Keratinocyte (primary cell): ENCODE measurements at regions not wholly inside any gene's neighbourhood (a gene's known extent, or its start where the extent isn't known, plus 50 kb on each side); places are given as distances from the start of the nearest gene placed in this dataset.

Experiments used
- DNase-seq: peaks from one replicate; pipeline ENCODE4 v3.0.0-alpha.2; 2011; ENCODE audit warnings: low read depth, missing footprints, low spot score
- FAIRE-seq: peaks from 2 replicates; lab custom pipeline; 2011; peaks lifted over from hg19 to GRCh38; lab: Jason Lieb, UNC
- H2AFZ ChIP-seq: 2 replicates; pipeline ENCODE4 v1.6.0; 2012; ENCODE audit warnings: low read length, control low read depth, inconsistent platforms; ENCODE audit not compliant: control insufficient read depth
- H3K27ac ChIP-seq: 2 replicates; pipeline ENCODE4 v1.5.1; 2011; ENCODE audit warnings: low read length; ENCODE audit not compliant: control insufficient read depth, insufficient read depth
- H3K27me3 ChIP-seq: 3 replicates; pipeline ENCODE4 v1.6.0; 2011; ENCODE audit warnings: low read length; ENCODE audit not compliant: control insufficient read depth, insufficient read depth; ENCODE audit errors: extremely low read depth
- H3K36me3 ChIP-seq, 2 experiments: 2 replicates in 1 of 2; 3 replicates in 1 of 2; pipeline ENCODE4 v1.5.1; 2011; ENCODE audit warnings: low read length in 2 of 2, mild to moderate bottlenecking in 1 of 2; ENCODE audit not compliant: control insufficient read depth in 2 of 2, insufficient read depth in 2 of 2; ENCODE audit errors: extremely low read depth in 1 of 2
- H3K4me1 ChIP-seq: 3 replicates; pipeline ENCODE4 v1.5.1; 2011; ENCODE audit warnings: low read length; ENCODE audit not compliant: control insufficient read depth, insufficient read depth; ENCODE audit errors: extremely low read depth
- H3K4me2 ChIP-seq: 3 replicates; pipeline ENCODE4 v1.6.0; 2011; ENCODE audit warnings: low read depth, low read length; ENCODE audit not compliant: control insufficient read depth, insufficient read depth; ENCODE audit errors: extremely low read depth
- H3K4me3 ChIP-seq, 3 experiments: fragments of 200-600 bp in 1 of 3; sonication (generic) in 1 of 3; 2 replicates in 2 of 3; 3 replicates in 1 of 3; pipeline ENCODE4 v1.5.1; 2011 to 2016; ENCODE audit warnings: low read length in 3 of 3, mild to moderate bottlenecking in 3 of 3, control low read depth in 2 of 3, inconsistent platforms in 1 of 3, low read depth in 1 of 3, mixed read lengths in 1 of 3, mixed run types in 1 of 3, moderate library complexity in 1 of 3; ENCODE audit not compliant: control insufficient read depth in 2 of 3, insufficient read depth in 2 of 3; ENCODE audit errors: extremely low read depth in 1 of 3
- H3K79me2 ChIP-seq: 2 replicates; pipeline ENCODE4 v1.6.0; 2012; ENCODE audit warnings: low read length; ENCODE audit not compliant: control insufficient read depth, insufficient read depth
- H3K9ac ChIP-seq: 3 replicates; pipeline ENCODE4 v1.6.0; 2011; ENCODE audit warnings: low read length; ENCODE audit not compliant: control insufficient read depth, insufficient read depth; ENCODE audit errors: extremely low read depth
- H3K9me1 ChIP-seq: 3 replicates; pipeline ENCODE4 v1.6.0; 2011; ENCODE audit warnings: low read length; ENCODE audit not compliant: control insufficient read depth, insufficient read depth; ENCODE audit errors: extremely low read depth
- H3K9me3 ChIP-seq: 2 replicates; pipeline ENCODE4 v1.5.1; 2012; ENCODE audit warnings: low read depth, low read length; ENCODE audit not compliant: control insufficient read depth
- H4K20me1 ChIP-seq: 3 replicates; pipeline ENCODE4 v1.6.0; 2011; ENCODE audit warnings: low read length; ENCODE audit not compliant: control insufficient read depth, insufficient read depth; ENCODE audit errors: extremely low read depth
- EZH2 ChIP-seq: IDR thresholded peaks from one replicate; pipeline ENCODE4 v1.6.1; 2012; ENCODE audit warnings: inconsistent platforms, mild to moderate bottlenecking, low read length, moderate library complexity
- dilution Hi-C: fragments of 300-500 bp; cut with MboI; formaldehyde crosslinking; loops from one replicate; pipeline ENCODE4 v1.7.0; 2020; ENCODE audit warnings: low sequenced_read_pairs; ENCODE audit not compliant: extremely low pct_ligation_motif_present
- TF ChIP-seq, protein P1 (sequence below), 3 experiments: IDR thresholded peaks in 1 of 3; conservative IDR thresholded peaks in 1 of 3; optimal IDR thresholded peaks in 1 of 3; 2 replicates in 2 of 3; 3 replicates in 1 of 3; pipeline versions ENCODE3 to v1.5.1; 2011; ENCODE audit warnings: low read length in 3 of 3, mild to moderate bottlenecking in 3 of 3, moderate library complexity in 2 of 3, control low read depth in 1 of 3, inconsistent platforms in 1 of 3; ENCODE audit not compliant: insufficient read depth in 2 of 3; ENCODE audit errors: extremely low read depth in 1 of 3

DNA sequence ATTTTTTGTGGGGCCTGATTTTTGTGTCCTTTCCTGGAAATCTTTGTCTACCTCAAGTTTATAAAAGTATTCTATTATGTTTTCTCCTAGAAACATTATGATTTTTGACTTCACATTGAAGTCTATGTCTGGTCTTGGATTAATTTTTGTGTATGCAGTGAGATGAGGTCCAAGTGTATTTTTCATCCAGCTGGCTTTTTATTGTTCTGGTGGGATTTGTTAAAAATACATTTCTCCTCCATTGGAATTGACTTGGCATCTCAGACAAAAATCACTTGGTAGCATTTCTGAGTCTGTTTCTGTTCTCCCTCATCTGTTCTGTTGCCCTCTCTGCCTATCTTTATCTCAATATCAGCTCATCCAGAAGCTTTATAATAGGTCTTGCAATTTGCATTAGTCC is 109.0 kb downstream of the IRX1 start:
- Histone ChIP-seq H3K9me1 (no peaks in the 10 kb centered on the region), H4K20me1 (no peaks in the 10 kb centered on the region), H3K4me1 (no peaks in the 10 kb centered on the region), H3K27ac (no peak overlapping the region), H3K4me2 (no peak overlapping the region), H3K9ac (no peak overlapping the region), H3K27me3 (no peaks in the 10 kb centered on the region), H3K4me3 (no peak overlapping the region), H3K36me3 (no peaks in the 10 kb centered on the region), H3K79me2 (no peaks in the 10 kb centered on the region), H3K9me3 (peaks cover 2% of the 10 kb centered on the region), H2AFZ (no peak overlapping the region)
- DNase-seq (no peak), FAIRE-seq (no peak)
- dilution Hi-C loops = no loop called here
- TF ChIP-seq, protein P1, sequence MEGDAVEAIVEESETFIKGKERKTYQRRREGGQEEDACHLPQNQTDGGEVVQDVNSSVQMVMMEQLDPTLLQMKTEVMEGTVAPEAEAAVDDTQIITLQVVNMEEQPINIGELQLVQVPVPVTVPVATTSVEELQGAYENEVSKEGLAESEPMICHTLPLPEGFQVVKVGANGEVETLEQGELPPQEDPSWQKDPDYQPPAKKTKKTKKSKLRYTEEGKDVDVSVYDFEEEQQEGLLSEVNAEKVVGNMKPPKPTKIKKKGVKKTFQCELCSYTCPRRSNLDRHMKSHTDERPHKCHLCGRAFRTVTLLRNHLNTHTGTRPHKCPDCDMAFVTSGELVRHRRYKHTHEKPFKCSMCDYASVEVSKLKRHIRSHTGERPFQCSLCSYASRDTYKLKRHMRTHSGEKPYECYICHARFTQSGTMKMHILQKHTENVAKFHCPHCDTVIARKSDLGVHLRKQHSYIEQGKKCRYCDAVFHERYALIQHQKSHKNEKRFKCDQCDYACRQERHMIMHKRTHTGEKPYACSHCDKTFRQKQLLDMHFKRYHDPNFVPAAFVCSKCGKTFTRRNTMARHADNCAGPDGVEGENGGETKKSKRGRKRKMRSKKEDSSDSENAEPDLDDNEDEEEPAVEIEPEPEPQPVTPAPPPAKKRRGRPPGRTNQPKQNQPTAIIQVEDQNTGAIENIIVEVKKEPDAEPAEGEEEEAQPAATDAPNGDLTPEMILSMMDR (optimal IDR thresholded peaks at IDR 0.05 in 1 of 3, IDR thresholded peaks at IDR 0.05 in 1 of 3, conservative IDR thresholded peaks at IDR 0.05 in 1 of 3; ENCODE audit: extremely low read depth in 1 of 3, insufficient read depth in 2 of 3, low read length in 3 of 3) = no peak
- TF ChIP-seq EZH2 = no peak

DNA sequence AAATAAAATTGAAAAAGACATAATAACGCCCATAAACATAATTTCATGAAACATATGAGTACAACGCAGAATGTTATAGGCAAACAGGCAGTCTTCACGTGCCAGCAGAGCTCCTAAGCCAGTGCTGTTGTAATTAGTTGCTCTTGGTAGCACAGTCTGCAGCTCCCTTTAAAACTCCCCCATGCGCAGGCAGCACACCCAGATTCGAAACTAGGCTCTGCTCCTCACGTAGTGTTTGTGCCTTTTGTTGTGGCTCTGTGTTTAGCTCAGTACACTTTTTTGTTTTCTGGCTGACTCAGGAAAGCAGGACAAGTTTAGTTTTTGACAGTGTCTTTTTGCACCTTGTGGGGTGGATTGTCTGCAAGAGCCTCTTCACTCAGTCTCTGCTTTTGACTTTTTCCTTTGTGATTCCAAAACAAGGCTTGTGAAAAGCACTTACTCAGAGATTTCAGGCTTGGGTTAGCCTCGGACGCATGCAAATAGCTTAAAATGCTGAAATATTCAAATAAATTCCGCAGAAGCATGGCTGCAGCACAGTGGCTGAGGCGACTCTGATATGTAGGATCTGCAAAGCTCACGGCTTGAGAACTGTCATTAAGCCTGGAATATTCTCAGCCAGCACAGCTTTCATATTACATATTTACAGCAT is 113.6 kb downstream of the IRX1 start:
- H3K4me1 ChIP-seq = no peaks in the 10 kb centered on the region
- no peak overlapping the region for H2AFZ ChIP-seq
- no peaks in the 10 kb centered on the region for H3K27me3 ChIP-seq
- no peak for DNase-seq
- no peak overlapping the region for H3K9ac ChIP-seq
- TF ChIP-seq, protein P1 (optimal IDR thresholded peaks at IDR 0.05 in 1 of 3, IDR thresholded peaks at IDR 0.05 in 1 of 3, conservative IDR thresholded peaks at IDR 0.05 in 1 of 3; ENCODE audit: extremely low read depth in 1 of 3, insufficient read depth in 2 of 3, low read length in 3 of 3) = no peak
- no peak for TF ChIP-seq EZH2
- H3K36me3 ChIP-seq = no peaks in the 10 kb centered on the region
- H3K4me3 ChIP-seq = no peak overlapping the region
- no peak overlapping the region for H3K4me2 ChIP-seq
- no peaks in the 10 kb centered on the region for H4K20me1 ChIP-seq
- dilution Hi-C loops = no loop called here
- FAIRE-seq = no peak
- no peaks in the 10 kb centered on the region for H3K9me1 ChIP-seq
- no peak overlapping the region for H3K27ac ChIP-seq
- H3K79me2 ChIP-seq = no peaks in the 10 kb centered on the region
- no peaks in the 10 kb centered on the region for H3K9me3 ChIP-seq
